HEK293 (cell line): ENCODE measurements at regions not wholly inside any gene's neighbourhood (a gene's known extent, or its start where the extent isn't known, plus 50 kb on each side); places are given as distances from the start of the nearest gene placed in this dataset.

Experiments
- CTCF ChIA-PET: fragments of 350-600 bp; formaldehyde crosslinking; extraction: SDS; loops from one replicate; lab custom pipeline; 2021; ENCODE audit warnings: antibody characterized with exemption; lab: Yijun Ruan, JAX
- POLR2A ChIA-PET: fragments of 300-600 bp; formaldehyde crosslinking; extraction: SDS; loops from one replicate; lab custom pipeline; 2020; ENCODE audit warnings: antibody characterized with exemption, inconsistent platforms; lab: Yijun Ruan, JAX
- H3K27ac ChIP-seq: fragments of 200-500 bp; sonication (Bioruptor generic); 2 replicates; pipeline ENCODE4 v1.5.1; 2014; ENCODE audit warnings: low read depth, low read length, control low read depth, inconsistent platforms; ENCODE audit errors: extremely low read depth
- H3K36me3 ChIP-seq, 2 experiments: fragments of 200-500 bp in 1 of 2; sonication (Bioruptor generic) in 1 of 2; 1 replicate in 1 of 2; 2 replicates in 1 of 2; pipeline ENCODE4 v1.5.1; 2014 to 2017; ENCODE audit warnings: inconsistent platforms in 2 of 2, low read length in 2 of 2; ENCODE audit not compliant: control insufficient read depth in 2 of 2, insufficient read depth in 1 of 2
- H3K4me1 ChIP-seq: fragments of 200-500 bp; sonication (Bioruptor generic); 2 replicates; pipeline ENCODE4 v1.5.1; 2014; ENCODE audit warnings: mild to moderate bottlenecking, low read length, inconsistent platforms; ENCODE audit not compliant: control insufficient read depth, insufficient read depth
- H3K4me3 ChIP-seq: 2 replicates; pipeline ENCODE4 v1.5.1; 2011; ENCODE audit warnings: low read depth, mild to moderate bottlenecking, control low read depth, low read length, moderate library complexity
- H3K9me3 ChIP-seq: fragments of 200-500 bp; sonication (Bioruptor generic); 2 replicates; pipeline ENCODE4 v1.5.1; 2014; ENCODE audit warnings: low read depth, low read length, inconsistent platforms; ENCODE audit not compliant: control insufficient read depth, insufficient read depth
- FEZF1 ChIP-seq: fragments of 450-650 bp; formaldehyde crosslinking; IDR thresholded peaks from 2 replicates; pipeline ENCODE4 v1.5.1; 2016; ENCODE audit warnings: missing biosample characterization, missing genetic modification characterization
- GLIS2 ChIP-seq: fragments of 450-650 bp; formaldehyde crosslinking; IDR thresholded peaks from 2 replicates; pipeline ENCODE4 v1.5.1; 2016; ENCODE audit warnings: missing biosample characterization, missing genetic modification characterization
- HOXA7 ChIP-seq: sonication (generic); formaldehyde crosslinking; IDR thresholded peaks from 2 replicates; pipeline ENCODE4 v1.8.1; 2022; ENCODE audit warnings: missing genetic modification reagents, borderline replicate concordance
- IKZF3 ChIP-seq: fragments of 450-650 bp; IDR thresholded peaks from 2 replicates; pipeline ENCODE4 v1.5.0; 2018; ENCODE audit warnings: missing biosample characterization, mild to moderate bottlenecking, missing genetic modification characterization, moderate library complexity
- MEIS1 ChIP-seq: sonication (generic); formaldehyde crosslinking; IDR thresholded peaks from 2 replicates; pipeline ENCODE4 v1.8.1; 2022; ENCODE audit warnings: missing genetic modification reagents, mild to moderate bottlenecking, borderline replicate concordance
- REPIN1 ChIP-seq: fragments of 450-650 bp; formaldehyde crosslinking; IDR thresholded peaks from 2 replicates; pipeline ENCODE4 v1.5.1; 2017; ENCODE audit warnings: missing biosample characterization, missing genetic modification characterization, low read depth
- ZEB2 ChIP-seq: fragments of 450-650 bp; formaldehyde crosslinking; IDR thresholded peaks from 2 replicates; pipeline ENCODE4 v1.5.1; 2016; ENCODE audit warnings: missing biosample characterization, missing genetic modification characterization
- ZFP69B ChIP-seq: fragments of 450-650 bp; formaldehyde crosslinking; IDR thresholded peaks from 2 replicates; pipeline ENCODE4 v1.5.1; 2016; ENCODE audit warnings: missing biosample characterization, missing genetic modification characterization
- ZIC2 ChIP-seq: fragments of 450-650 bp; formaldehyde crosslinking; IDR thresholded peaks from 2 replicates; pipeline ENCODE4 v1.5.1; 2016; ENCODE audit warnings: missing biosample characterization, missing genetic modification characterization
- ZNF184 ChIP-seq: fragments of 450-650 bp; IDR thresholded peaks from 2 replicates; pipeline ENCODE4 v1.5.1; 2018; ENCODE audit warnings: missing biosample characterization, mild to moderate bottlenecking, missing genetic modification characterization
- ZNF19 ChIP-seq: fragments of 450-650 bp; formaldehyde crosslinking; IDR thresholded peaks from 2 replicates; pipeline ENCODE4; 2016; ENCODE audit warnings: missing biosample characterization, missing genetic modification characterization, low read depth
- ZNF202 ChIP-seq: fragments of 450-650 bp; formaldehyde crosslinking; IDR thresholded peaks from 2 replicates; pipeline ENCODE4 v1.5.1; 2016; ENCODE audit warnings: missing biosample characterization, missing genetic modification characterization, borderline replicate concordance
- ZNF214 ChIP-seq: fragments of 450-650 bp; formaldehyde crosslinking; IDR thresholded peaks from 2 replicates; pipeline ENCODE4 v1.5.1; 2017; ENCODE audit warnings: missing biosample characterization, mild to moderate bottlenecking, missing genetic modification characterization, borderline replicate concordance
- ZNF239 ChIP-seq: fragments of 450-650 bp; formaldehyde crosslinking; IDR thresholded peaks from 2 replicates; pipeline ENCODE4 v1.5.1; 2016; ENCODE audit warnings: missing biosample characterization, missing genetic modification characterization
- ZNF24 ChIP-seq: fragments of 450-650 bp; formaldehyde crosslinking; IDR thresholded peaks from 2 replicates; pipeline ENCODE4 v1.5.1; 2016; ENCODE audit warnings: missing biosample characterization, missing genetic modification characterization
- ZNF311 ChIP-seq: fragments of 450-650 bp; formaldehyde crosslinking; IDR thresholded peaks from 2 replicates; pipeline ENCODE4 v1.5.1; 2017; ENCODE audit warnings: missing biosample characterization, missing genetic modification characterization, borderline replicate concordance
- ZNF341 ChIP-seq: fragments of 450-650 bp; formaldehyde crosslinking; IDR thresholded peaks from 2 replicates; pipeline ENCODE4; 2016; ENCODE audit warnings: low read depth, missing biosample characterization, missing genetic modification characterization
- ZNF354C ChIP-seq: fragments of 450-650 bp; formaldehyde crosslinking; IDR thresholded peaks from 2 replicates; pipeline ENCODE4 v1.5.1; 2016; ENCODE audit warnings: missing biosample characterization, missing genetic modification characterization, low read depth, borderline replicate concordance
- ZNF514 ChIP-seq: fragments of 450-650 bp; formaldehyde crosslinking; IDR thresholded peaks from 2 replicates; pipeline ENCODE4 v1.5.1; 2016; ENCODE audit warnings: missing biosample characterization, missing genetic modification characterization
- ZNF529 ChIP-seq: fragments of 450-650 bp; formaldehyde crosslinking; IDR thresholded peaks from 2 replicates; pipeline ENCODE4 v1.5.1; 2017; ENCODE audit warnings: missing genetic modification characterization, missing biosample characterization; ENCODE audit not compliant: insufficient replicate concordance
- ZNF670 ChIP-seq: fragments of 450-650 bp; formaldehyde crosslinking; IDR thresholded peaks from 2 replicates; pipeline ENCODE4 v1.5.1; 2016; ENCODE audit warnings: missing biosample characterization, missing genetic modification characterization, low read depth
- ZNF677 ChIP-seq: fragments of 450-650 bp; IDR thresholded peaks from 2 replicates; pipeline ENCODE4 v1.5.0; 2018; ENCODE audit warnings: missing biosample characterization, mild to moderate bottlenecking, missing genetic modification characterization, moderate library complexity
- ZNF777 ChIP-seq: fragments of 450-650 bp; formaldehyde crosslinking; IDR thresholded peaks from 2 replicates; pipeline ENCODE4 v1.5.1; 2017; ENCODE audit warnings: missing biosample characterization, missing genetic modification characterization, borderline replicate concordance
- ZNF785 ChIP-seq: fragments of 450-650 bp; formaldehyde crosslinking; IDR thresholded peaks from 2 replicates; pipeline ENCODE4 v1.5.1; 2016; ENCODE audit warnings: missing biosample characterization, missing genetic modification characterization
- ZNF791 ChIP-seq: fragments of 450-650 bp; formaldehyde crosslinking; IDR thresholded peaks from 2 replicates; pipeline ENCODE4 v1.5.1; 2016; ENCODE audit warnings: missing biosample characterization, missing genetic modification characterization
- TF ChIP-seq, protein P1 (sequence below): fragments of 450-650 bp; formaldehyde crosslinking; IDR thresholded peaks from 2 replicates; pipeline ENCODE4 v1.5.1; 2017; ENCODE audit warnings: missing biosample characterization, missing genetic modification characterization
- TF ChIP-seq, protein P2 (sequence below): fragments of 450-650 bp; IDR thresholded peaks from 2 replicates; pipeline ENCODE4 v1.5.1; 2018; ENCODE audit warnings: missing biosample characterization, missing genetic modification characterization
- TF ChIP-seq, protein P3 (sequence below): fragments of 450-650 bp; formaldehyde crosslinking; conservative IDR thresholded peaks from 2 replicates; pipeline ENCODE4 v1.5.1; 2016; ENCODE audit warnings: low read depth, missing biosample characterization, missing genetic modification characterization
- TF ChIP-seq, protein P4 (sequence below): fragments of 450-650 bp; formaldehyde crosslinking; IDR thresholded peaks from 2 replicates; pipeline ENCODE4 v1.5.1; 2016; ENCODE audit warnings: missing biosample characterization, missing genetic modification characterization

DNA sequence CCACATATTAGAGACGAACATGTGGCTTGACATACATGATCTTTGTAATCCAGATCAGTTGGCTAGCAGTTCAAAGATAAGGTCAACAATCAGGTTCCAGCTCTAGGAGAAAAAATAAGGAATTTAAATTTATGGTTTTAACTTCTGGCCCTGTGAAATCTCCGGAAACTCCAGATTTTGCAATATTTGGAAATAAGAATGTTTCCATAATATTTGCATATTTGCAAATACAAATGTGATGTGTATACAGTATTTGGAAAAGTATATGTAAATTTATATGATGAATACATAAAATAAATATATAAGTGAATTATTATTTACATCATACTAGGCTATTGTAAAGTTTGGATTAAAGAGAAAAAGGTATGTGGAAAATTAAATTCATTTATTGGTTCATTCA, 97.1 kb downstream of the KCNJ2 start:
- ChIA-PET POLR2A (no interaction called here), CTCF (no interaction called here)
- no peaks in the 10 kb centered on the region for H3K36me3 ChIP-seq
- H3K27ac ChIP-seq = no peak overlapping the region
- no peaks in the 10 kb centered on the region for H3K9me3 ChIP-seq
- no peaks in the 10 kb centered on the region for H3K4me1 ChIP-seq
- TF ChIP-seq ZFP69B (no peak), MEIS1 (CRISPR knock-in tag) (no peak), ZNF184 (no peak), ZNF670 (tag by site-specific recombination) (no peak), ZNF24 (tag by site-specific recombination) (no peak), ZNF311 (no peak), ZNF529 (tag by site-specific recombination) (no peak), FEZF1 (tag by site-specific recombination) (no peak), ZNF19 (tag by site-specific recombination) (no peak), ZEB2 (tag by site-specific recombination) (no peak)
- TF ChIP-seq, protein P1, sequence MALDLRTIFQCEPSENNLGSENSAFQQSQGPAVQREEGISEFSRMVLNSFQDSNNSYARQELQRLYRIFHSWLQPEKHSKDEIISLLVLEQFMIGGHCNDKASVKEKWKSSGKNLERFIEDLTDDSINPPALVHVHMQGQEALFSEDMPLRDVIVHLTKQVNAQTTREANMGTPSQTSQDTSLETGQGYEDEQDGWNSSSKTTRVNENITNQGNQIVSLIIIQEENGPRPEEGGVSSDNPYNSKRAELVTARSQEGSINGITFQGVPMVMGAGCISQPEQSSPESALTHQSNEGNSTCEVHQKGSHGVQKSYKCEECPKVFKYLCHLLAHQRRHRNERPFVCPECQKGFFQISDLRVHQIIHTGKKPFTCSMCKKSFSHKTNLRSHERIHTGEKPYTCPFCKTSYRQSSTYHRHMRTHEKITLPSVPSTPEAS (tag by site-specific recombination) = no peak
- no peak overlapping the region for H3K4me3 ChIP-seq

DNA sequence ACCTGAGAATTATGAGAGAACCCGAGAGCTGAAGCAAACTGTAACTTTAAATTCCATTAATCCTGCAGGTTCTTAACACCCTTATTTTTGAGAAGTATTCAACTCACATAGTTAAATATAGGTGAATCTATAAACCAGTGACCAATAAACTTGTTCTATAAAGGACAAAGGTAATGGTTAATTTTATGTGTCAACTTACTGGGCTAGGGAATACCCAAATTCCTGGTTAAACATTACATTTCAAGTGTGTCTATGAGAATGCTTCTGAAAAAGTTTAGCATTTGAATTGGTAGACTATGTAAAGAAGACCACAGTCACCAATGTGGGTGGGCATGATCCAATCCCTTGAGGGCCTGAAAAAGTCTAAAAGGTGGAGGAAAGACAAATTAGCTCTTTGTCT, 99.1 kb downstream of the KCNJ2 start:
- ChIA-PET CTCF (interaction anchor here (0.6 kb wide), 1 partner anchor 16 kb away, joined by 3 read pairs; no protein-coding TSS in a partner anchor), POLR2A (no interaction called here)
- no peak for TF ChIP-seq ZNF202 (tag by site-specific recombination)
- TF ChIP-seq ZNF785 (tag by site-specific recombination) = no peak
- no peak for TF ChIP-seq GLIS2 (tag by site-specific recombination)
- TF ChIP-seq, protein P2, sequence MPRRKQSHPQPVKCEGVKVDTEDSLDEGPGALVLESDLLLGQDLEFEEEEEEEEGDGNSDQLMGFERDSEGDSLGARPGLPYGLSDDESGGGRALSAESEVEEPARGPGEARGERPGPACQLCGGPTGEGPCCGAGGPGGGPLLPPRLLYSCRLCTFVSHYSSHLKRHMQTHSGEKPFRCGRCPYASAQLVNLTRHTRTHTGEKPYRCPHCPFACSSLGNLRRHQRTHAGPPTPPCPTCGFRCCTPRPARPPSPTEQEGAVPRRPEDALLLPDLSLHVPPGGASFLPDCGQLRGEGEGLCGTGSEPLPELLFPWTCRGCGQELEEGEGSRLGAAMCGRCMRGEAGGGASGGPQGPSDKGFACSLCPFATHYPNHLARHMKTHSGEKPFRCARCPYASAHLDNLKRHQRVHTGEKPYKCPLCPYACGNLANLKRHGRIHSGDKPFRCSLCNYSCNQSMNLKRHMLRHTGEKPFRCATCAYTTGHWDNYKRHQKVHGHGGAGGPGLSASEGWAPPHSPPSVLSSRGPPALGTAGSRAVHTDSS (tag by site-specific recombination) = no peak
- no peak for TF ChIP-seq ZNF239
- TF ChIP-seq, protein P3, sequence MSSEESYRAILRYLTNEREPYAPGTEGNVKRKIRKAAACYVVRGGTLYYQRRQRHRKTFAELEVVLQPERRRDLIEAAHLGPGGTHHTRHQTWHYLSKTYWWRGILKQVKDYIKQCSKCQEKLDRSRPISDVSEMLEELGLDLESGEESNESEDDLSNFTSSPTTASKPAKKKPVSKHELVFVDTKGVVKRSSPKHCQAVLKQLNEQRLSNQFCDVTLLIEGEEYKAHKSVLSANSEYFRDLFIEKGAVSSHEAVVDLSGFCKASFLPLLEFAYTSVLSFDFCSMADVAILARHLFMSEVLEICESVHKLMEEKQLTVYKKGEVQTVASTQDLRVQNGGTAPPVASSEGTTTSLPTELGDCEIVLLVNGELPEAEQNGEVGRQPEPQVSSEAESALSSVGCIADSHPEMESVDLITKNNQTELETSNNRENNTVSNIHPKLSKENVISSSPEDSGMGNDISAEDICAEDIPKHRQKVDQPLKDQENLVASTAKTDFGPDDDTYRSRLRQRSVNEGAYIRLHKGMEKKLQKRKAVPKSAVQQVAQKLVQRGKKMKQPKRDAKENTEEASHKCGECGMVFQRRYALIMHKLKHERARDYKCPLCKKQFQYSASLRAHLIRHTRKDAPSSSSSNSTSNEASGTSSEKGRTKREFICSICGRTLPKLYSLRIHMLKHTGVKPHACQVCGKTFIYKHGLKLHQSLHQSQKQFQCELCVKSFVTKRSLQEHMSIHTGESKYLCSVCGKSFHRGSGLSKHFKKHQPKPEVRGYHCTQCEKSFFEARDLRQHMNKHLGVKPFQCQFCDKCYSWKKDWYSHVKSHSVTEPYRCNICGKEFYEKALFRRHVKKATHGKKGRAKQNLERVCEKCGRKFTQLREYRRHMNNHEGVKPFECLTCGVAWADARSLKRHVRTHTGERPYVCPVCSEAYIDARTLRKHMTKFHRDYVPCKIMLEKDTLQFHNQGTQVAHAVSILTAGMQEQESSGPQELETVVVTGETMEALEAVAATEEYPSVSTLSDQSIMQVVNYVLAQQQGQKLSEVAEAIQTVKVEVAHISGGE = no peak
- no peak for TF ChIP-seq ZNF341 (tag by site-specific recombination)
- no peak for TF ChIP-seq ZIC2 (tag by site-specific recombination)
- TF ChIP-seq ZNF777 = no peak
- TF ChIP-seq HOXA7 = no peak
- TF ChIP-seq, protein P4, sequence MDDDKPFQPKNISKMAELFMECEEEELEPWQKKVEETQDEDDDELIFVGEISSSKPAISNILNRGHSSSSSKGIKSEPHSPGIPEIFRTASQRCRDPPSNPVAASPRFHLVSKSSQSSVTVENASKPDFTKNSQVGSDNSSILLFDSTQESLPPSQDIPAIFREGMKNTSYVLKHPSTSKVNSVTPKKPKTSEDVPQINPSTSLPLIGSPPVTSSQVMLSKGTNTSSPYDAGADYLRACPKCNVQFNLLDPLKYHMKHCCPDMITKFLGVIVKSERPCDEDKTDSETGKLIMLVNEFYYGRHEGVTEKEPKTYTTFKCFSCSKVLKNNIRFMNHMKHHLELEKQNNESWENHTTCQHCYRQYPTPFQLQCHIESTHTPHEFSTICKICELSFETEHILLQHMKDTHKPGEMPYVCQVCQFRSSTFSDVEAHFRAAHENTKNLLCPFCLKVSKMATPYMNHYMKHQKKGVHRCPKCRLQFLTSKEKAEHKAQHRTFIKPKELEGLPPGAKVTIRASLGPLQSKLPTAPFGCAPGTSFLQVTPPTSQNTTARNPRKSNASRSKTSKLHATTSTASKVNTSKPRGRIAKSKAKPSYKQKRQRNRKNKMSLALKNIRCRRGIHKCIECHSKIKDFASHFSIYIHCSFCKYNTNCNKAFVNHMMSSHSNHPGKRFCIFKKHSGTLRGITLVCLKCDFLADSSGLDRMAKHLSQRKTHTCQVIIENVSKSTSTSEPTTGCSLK (tag by site-specific recombination) = no peak
- TF ChIP-seq ZNF791 = no peak
- no peak for TF ChIP-seq REPIN1 (tag by site-specific recombination)
- TF ChIP-seq ZNF354C = no peak
- TF ChIP-seq IKZF3 (tag by site-specific recombination) = no peak
- no peak for TF ChIP-seq ZNF514 (tag by site-specific recombination)
- no peak for TF ChIP-seq ZNF677
- no peak for TF ChIP-seq ZNF214 (tag by site-specific recombination)
- no peak overlapping the region for H3K27ac ChIP-seq
- H3K36me3 ChIP-seq = no peaks in the 10 kb centered on the region
- H3K4me3 ChIP-seq = no peak overlapping the region
- no peaks in the 10 kb centered on the region for H3K9me3 ChIP-seq
- no peaks in the 10 kb centered on the region for H3K4me1 ChIP-seq
